ENCODE measurements at regions not wholly inside any gene's neighbourhood (a gene's known extent, or its start where the extent isn't known, plus 50 kb on each side); places are given as distances from the start of the nearest gene placed in this dataset.

DNA sequence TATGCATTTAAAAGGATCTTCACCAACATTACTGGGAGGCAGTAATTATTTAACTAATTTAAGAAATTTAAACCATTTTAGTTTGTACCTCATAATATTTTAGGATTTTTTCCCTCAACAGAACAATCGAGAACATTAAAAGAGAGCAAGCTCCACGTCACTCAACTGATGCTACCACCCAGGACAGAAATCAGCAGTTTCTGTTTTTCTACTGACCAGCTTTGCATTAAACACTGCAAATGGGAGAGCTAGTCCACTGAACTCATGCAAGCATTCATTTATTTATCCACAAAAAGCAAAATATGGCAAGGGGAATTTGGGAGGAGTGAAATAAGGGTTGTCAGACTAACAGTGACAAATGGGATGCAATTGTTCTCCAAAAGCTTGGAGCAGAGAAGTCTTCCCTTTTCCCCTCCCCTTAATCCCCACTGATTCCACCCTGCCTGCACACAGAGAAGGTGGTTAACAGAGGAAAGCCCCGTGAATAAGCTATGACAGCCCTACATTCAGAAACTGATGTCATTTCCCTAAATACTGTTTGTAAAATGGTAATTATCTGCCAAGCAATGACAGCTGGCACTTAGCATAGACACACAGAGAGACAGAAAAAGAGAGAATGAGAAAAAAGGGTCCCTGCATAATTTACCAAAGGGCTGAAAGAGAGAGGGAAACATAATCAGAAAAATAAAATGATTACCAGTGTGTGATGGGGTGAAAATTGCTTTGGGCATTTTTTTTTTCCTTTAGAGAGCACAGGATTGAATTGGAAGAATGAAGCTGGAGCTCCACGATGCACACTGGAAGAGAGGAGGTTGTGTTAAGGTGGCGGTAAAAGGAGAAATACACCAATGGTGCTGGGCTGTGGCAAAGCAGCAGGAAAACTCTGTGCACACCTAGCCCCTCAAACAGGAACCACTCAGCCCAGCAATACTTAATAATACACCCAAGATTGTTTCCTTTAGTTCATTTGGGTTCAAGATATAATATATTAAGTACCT lies 777.4 kb downstream of the TUSC7 start:
- H3K4me1 ChIP-seq (ENCODE audit: control insufficient read depth, insufficient read depth, low read length): no peaks in the 10 kb centered on the region
- H3K27me3 ChIP-seq (ENCODE audit: control insufficient read depth in 1 of 2, insufficient read depth in 2 of 2, low read length in 2 of 2): no peaks in the 10 kb centered on the region
- no peaks in the 10 kb centered on the region for H3K9me3 ChIP-seq (ENCODE audit: control insufficient read depth in 2 of 2, low read length in 2 of 2)
- no peaks in the 10 kb centered on the region for H3K36me3 ChIP-seq (ENCODE audit: control insufficient read depth in 2 of 2, insufficient read depth in 2 of 2, low read length in 2 of 2)
- H3K4me3 ChIP-seq (ENCODE audit: low read length in 2 of 2): no peak overlapping the region
- no peak overlapping the region for H3K27ac ChIP-seq (ENCODE audit: low read length)
- no peak overlapping the region for H3K9ac ChIP-seq (ENCODE audit: low read length in 2 of 2)

DNA sequence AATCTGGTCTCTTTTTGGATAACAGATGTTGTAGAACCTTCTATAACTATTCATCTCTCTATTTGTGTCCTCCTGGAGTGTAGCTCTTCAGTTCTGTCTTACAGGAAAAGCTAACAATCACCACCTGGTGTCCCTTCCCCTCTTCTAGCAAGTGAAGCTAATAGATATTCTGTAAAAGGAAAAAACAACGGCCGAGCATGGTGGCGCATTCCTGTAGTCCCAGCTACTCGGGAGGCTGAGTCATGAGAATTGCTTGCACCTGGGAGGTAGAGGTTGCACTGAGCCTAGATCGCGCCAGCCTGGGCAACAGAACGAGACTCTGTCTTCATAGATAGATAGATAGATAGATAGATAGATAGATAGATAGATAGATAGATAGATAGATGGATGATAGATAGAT lies 779.4 kb downstream of the TUSC7 start:
- Histone ChIP-seq H3K4me3 (ENCODE audit: low read length in 2 of 2) (no peak overlapping the region), H3K4me1 (ENCODE audit: control insufficient read depth, insufficient read depth, low read length) (no peaks in the 10 kb centered on the region), H3K9ac (ENCODE audit: low read length in 2 of 2) (no peak overlapping the region), H3K27me3 (ENCODE audit: control insufficient read depth in 1 of 2, insufficient read depth in 2 of 2, low read length in 2 of 2) (no peaks in the 10 kb centered on the region), H3K27ac (ENCODE audit: low read length) (no peak overlapping the region), H3K36me3 (ENCODE audit: control insufficient read depth in 2 of 2, insufficient read depth in 2 of 2, low read length in 2 of 2) (no peaks in the 10 kb centered on the region), H3K9me3 (ENCODE audit: control insufficient read depth in 2 of 2, low read length in 2 of 2) (no peaks in the 10 kb centered on the region)

DNA sequence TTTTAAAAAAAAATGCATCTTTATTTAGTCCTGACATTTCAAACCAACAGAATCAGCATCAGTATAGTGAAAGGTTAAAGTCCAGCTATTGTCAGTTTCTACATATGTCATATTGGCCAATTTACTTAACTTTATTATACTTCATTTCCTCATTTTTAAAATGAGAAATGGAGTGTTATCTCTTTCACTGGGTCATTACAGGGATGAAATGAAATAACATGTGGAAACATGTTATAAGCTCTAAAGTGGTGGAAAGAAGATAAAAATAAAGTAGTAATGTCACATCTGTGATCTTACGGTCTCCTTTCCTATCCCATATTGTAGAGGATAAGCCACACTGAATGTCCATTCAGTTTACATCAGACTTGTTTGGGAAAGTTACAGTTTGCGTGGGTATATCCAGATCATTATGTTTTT lies 780.1 kb downstream of the TUSC7 start:
- Histone ChIP-seq H3K36me3 (ENCODE audit: control insufficient read depth in 2 of 2, insufficient read depth in 2 of 2, low read length in 2 of 2) (no peaks in the 10 kb centered on the region), H3K9ac (ENCODE audit: low read length in 2 of 2) (no peak overlapping the region), H3K27me3 (ENCODE audit: control insufficient read depth in 1 of 2, insufficient read depth in 2 of 2, low read length in 2 of 2) (no peaks in the 10 kb centered on the region), H3K4me1 (ENCODE audit: control insufficient read depth, insufficient read depth, low read length) (no peaks in the 10 kb centered on the region), H3K4me3 (ENCODE audit: low read length in 2 of 2) (no peak overlapping the region), H3K27ac (ENCODE audit: low read length) (no peak overlapping the region), H3K9me3 (ENCODE audit: control insufficient read depth in 2 of 2, low read length in 2 of 2) (no peaks in the 10 kb centered on the region)

DNA sequence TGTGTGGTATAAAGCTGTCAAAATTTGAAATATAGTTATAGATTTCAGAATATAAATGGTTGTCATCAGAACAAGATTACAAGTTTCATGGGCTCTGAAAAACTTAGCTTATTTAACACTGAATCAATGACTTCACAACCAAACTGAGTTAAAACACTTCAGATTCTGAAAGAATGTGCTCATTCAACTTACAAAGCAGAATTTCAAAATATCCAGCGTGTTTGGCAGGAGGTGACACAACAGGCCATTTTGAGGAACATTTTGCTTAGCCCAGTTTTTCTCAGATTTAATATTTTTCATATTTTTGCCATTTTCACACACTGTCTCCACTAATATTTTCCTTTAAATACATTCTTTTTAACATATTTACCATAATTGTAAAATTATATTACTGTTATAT lies 781.1 kb downstream of the TUSC7 start:
- Histone ChIP-seq H3K27ac (ENCODE audit: low read length) (no peak overlapping the region), H3K4me3 (ENCODE audit: low read length in 2 of 2) (no peak overlapping the region), H3K4me1 (ENCODE audit: control insufficient read depth, insufficient read depth, low read length) (no peaks in the 10 kb centered on the region), H3K9ac (ENCODE audit: low read length in 2 of 2) (no peak overlapping the region), H3K27me3 (ENCODE audit: control insufficient read depth in 1 of 2, insufficient read depth in 2 of 2, low read length in 2 of 2) (no peaks in the 10 kb centered on the region), H3K9me3 (ENCODE audit: control insufficient read depth in 2 of 2, low read length in 2 of 2) (no peaks in the 10 kb centered on the region), H3K36me3 (ENCODE audit: control insufficient read depth in 2 of 2, insufficient read depth in 2 of 2, low read length in 2 of 2) (no peaks in the 10 kb centered on the region)

DNA sequence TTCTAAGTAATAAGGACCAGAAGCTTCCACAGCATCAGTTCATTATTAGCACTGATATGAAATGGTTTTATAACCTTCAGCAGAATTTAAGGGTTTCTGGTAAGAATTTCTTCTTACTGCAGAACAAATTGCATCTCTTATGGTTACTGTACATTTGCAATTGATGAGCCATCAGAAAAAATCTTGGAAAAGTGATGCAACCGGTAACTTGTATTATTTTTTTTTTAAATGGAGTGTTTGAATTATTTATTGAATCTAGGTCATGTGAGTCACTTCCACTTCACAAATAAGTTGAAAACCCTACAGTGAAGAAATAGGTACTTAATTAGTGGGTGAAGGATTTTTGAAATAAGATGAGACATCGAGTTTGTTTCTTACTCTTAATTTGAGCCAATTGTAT lies 786.0 kb downstream of the TUSC7 start:
- Histone ChIP-seq H3K36me3 (ENCODE audit: control insufficient read depth in 2 of 2, insufficient read depth in 2 of 2, low read length in 2 of 2) (no peaks in the 10 kb centered on the region), H3K27me3 (ENCODE audit: control insufficient read depth in 1 of 2, insufficient read depth in 2 of 2, low read length in 2 of 2) (no peaks in the 10 kb centered on the region), H3K9me3 (ENCODE audit: control insufficient read depth in 2 of 2, low read length in 2 of 2) (no peaks in the 10 kb centered on the region), H3K4me1 (ENCODE audit: control insufficient read depth, insufficient read depth, low read length) (no peaks in the 10 kb centered on the region), H3K4me3 (ENCODE audit: low read length in 2 of 2) (no peak overlapping the region), H3K9ac (ENCODE audit: low read length in 2 of 2) (no peak overlapping the region), H3K27ac (ENCODE audit: low read length) (no peak overlapping the region)

DNA sequence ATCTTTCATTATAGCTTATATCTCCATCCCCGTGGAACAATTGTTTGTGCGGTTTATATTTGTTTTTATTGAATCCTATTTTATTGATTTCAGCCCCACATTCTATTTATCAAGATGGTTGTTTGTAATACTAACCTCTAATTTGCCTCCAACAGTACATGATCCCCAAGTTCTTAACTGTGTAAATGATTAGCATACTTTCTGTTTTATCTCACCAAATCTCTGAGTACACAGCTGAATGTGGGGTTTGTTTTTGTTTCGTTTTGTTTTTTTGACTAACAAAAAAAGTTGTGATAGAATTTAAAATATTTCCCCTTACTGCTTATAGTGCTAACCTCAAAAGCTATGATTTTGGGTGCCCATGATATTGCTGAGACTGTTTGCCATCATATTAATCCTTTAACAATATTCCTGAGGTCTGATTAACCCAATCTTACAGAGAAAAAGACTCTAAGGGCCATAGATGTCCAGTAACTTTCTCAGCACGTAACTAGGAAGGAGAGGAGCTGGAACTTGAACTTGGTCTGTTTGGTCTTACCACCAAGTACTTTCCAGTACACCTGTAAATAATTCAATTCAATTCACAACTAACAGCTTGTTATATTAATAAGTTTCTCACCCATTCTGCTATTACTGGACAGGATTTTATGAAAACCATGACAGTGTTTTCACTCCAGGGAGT lies 789.8 kb downstream of the TUSC7 start:
- Histone ChIP-seq H3K27me3 (ENCODE audit: control insufficient read depth in 1 of 2, insufficient read depth in 2 of 2, low read length in 2 of 2) (no peaks in the 10 kb centered on the region), H3K4me1 (ENCODE audit: control insufficient read depth, insufficient read depth, low read length) (no peaks in the 10 kb centered on the region), H3K27ac (ENCODE audit: low read length) (no peak overlapping the region), H3K4me3 (ENCODE audit: low read length in 2 of 2) (no peak overlapping the region), H3K9me3 (ENCODE audit: control insufficient read depth in 2 of 2, low read length in 2 of 2) (no peaks in the 10 kb centered on the region), H3K9ac (ENCODE audit: low read length in 2 of 2) (no peak overlapping the region), H3K36me3 (ENCODE audit: control insufficient read depth in 2 of 2, insufficient read depth in 2 of 2, low read length in 2 of 2) (no peaks in the 10 kb centered on the region)

DNA sequence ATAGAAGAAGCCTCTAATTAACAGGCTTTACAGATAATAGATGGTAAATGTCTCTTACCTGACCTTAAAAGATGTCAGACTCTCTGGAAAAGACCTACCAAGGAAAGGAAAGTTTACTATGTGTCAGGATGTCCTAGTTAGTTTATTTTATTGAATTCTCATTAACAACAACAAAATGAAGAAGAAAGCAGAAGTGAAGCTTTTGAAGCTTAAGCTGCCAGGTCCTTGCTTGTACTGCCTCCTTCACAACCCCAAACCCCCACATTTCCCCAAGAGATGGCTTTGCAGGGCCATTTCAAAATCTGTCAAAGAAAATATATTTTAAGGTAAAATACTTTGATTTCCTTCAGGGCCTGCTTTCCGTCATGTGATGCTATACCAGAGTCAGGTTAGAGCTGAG lies 798.4 kb downstream of the TUSC7 start:
- H3K9ac ChIP-seq (ENCODE audit: low read length in 2 of 2): no peak overlapping the region
- no peak overlapping the region for H3K4me3 ChIP-seq (ENCODE audit: low read length in 2 of 2)
- no peaks in the 10 kb centered on the region for H3K36me3 ChIP-seq (ENCODE audit: control insufficient read depth in 2 of 2, insufficient read depth in 2 of 2, low read length in 2 of 2)
- H3K27me3 ChIP-seq (ENCODE audit: control insufficient read depth in 1 of 2, insufficient read depth in 2 of 2, low read length in 2 of 2): no peaks in the 10 kb centered on the region
- no peaks in the 10 kb centered on the region for H3K4me1 ChIP-seq (ENCODE audit: control insufficient read depth, insufficient read depth, low read length)
- no peaks in the 10 kb centered on the region for H3K9me3 ChIP-seq (ENCODE audit: control insufficient read depth in 2 of 2, low read length in 2 of 2)
- no peak overlapping the region for H3K27ac ChIP-seq (ENCODE audit: low read length)

DNA sequence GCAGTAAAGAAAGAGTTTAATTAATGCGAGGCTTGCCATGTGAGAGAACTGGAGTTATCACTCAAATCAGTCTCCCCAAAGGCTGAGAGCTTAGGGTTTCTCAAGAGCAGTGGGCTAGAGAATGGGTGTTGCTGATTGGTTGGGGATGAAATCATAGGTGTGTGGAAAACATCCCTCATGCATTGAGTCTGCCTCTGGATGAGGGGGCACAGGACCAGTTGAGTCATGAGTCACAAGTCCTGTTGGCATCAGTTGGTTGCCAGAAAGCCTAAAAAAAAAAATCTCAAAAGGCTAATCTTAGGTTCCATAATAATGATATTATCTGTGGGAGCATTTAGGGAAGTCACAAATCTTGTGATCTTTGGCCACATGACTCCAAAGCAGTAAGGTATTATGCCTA lies 800.3 kb downstream of the TUSC7 start:
- Histone ChIP-seq H3K36me3 (ENCODE audit: control insufficient read depth in 2 of 2, insufficient read depth in 2 of 2, low read length in 2 of 2) (no peaks in the 10 kb centered on the region), H3K9me3 (ENCODE audit: control insufficient read depth in 2 of 2, low read length in 2 of 2) (no peaks in the 10 kb centered on the region), H3K4me3 (ENCODE audit: low read length in 2 of 2) (no peak overlapping the region), H3K9ac (ENCODE audit: low read length in 2 of 2) (no peak overlapping the region), H3K4me1 (ENCODE audit: control insufficient read depth, insufficient read depth, low read length) (no peaks in the 10 kb centered on the region), H3K27ac (ENCODE audit: low read length) (no peak overlapping the region), H3K27me3 (ENCODE audit: control insufficient read depth in 1 of 2, insufficient read depth in 2 of 2, low read length in 2 of 2) (no peaks in the 10 kb centered on the region)

DNA sequence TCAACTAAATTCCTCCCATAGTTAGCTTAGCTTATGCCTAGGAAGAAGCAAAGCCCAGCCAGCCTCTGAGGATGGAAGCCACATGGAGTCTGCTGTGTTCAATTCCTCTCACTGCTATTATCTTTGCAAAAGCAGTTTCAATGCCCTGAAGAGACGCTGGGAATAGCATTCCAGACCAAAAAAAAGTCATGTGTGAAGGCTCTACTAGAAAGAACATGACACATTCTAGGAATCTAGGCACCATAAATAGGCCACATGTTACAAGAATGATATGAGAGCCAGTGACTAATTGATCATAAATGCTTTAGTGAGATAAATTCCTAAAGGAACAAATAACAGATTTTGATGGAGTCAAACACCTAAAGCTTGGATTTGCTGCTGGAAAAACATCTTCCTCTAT lies 800.8 kb downstream of the TUSC7 start:
- H3K27ac ChIP-seq (ENCODE audit: low read length): no peak overlapping the region
- H3K4me3 ChIP-seq (ENCODE audit: low read length in 2 of 2): no peak overlapping the region
- no peaks in the 10 kb centered on the region for H3K4me1 ChIP-seq (ENCODE audit: control insufficient read depth, insufficient read depth, low read length)
- H3K9me3 ChIP-seq (ENCODE audit: control insufficient read depth in 2 of 2, low read length in 2 of 2): no peaks in the 10 kb centered on the region
- H3K9ac ChIP-seq (ENCODE audit: low read length in 2 of 2): no peak overlapping the region
- H3K36me3 ChIP-seq (ENCODE audit: control insufficient read depth in 2 of 2, insufficient read depth in 2 of 2, low read length in 2 of 2): no peaks in the 10 kb centered on the region
- H3K27me3 ChIP-seq (ENCODE audit: control insufficient read depth in 1 of 2, insufficient read depth in 2 of 2, low read length in 2 of 2): no peaks in the 10 kb centered on the region

DNA sequence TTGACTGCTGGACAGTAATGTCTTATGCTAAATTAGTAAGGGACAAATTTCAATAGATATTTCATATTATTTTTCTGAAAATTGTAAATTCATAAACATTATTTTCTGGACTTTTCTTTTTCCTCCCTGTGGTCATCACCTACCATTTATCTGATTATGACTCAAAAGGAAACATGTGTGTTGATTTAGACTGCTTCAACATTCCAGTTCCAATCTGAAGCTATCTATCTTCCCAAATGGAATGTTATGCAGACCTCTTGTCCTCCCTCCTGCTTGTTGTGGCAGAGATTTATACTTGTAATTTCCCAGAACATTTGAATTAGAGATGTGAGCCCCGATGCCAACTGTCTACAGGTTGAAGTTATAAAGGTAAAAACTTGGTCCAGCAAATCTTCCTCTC lies 803.4 kb downstream of the TUSC7 start:
- Histone ChIP-seq H3K4me3 (ENCODE audit: low read length in 2 of 2) (no peak overlapping the region), H3K9ac (ENCODE audit: low read length in 2 of 2) (no peak overlapping the region), H3K36me3 (ENCODE audit: control insufficient read depth in 2 of 2, insufficient read depth in 2 of 2, low read length in 2 of 2) (no peaks in the 10 kb centered on the region), H3K4me1 (ENCODE audit: control insufficient read depth, insufficient read depth, low read length) (no peaks in the 10 kb centered on the region), H3K27ac (ENCODE audit: low read length) (no peak overlapping the region), H3K9me3 (ENCODE audit: control insufficient read depth in 2 of 2, low read length in 2 of 2) (no peaks in the 10 kb centered on the region), H3K27me3 (ENCODE audit: control insufficient read depth in 1 of 2, insufficient read depth in 2 of 2, low read length in 2 of 2) (no peaks in the 10 kb centered on the region)

DNA sequence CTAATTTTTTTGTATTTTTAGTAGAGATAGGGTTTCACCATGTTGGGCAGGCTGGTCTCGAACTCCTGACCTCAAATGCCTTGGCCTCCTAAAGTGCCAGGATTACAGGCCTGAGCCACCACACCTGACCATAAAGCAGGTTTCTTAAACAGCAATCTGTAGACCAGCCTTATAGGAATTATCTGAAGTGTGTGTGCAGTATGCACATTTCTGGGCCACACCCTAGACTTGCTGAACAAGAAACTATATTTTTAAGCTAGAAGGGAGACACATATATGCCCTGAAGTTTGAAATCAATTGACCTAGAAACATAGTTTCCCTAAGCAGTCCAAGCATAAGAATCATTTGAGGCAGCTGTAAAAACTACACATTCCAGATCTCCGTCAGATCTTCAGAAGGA lies 805.7 kb downstream of the TUSC7 start:
- Histone ChIP-seq H3K27ac (ENCODE audit: low read length) (no peak overlapping the region), H3K9me3 (ENCODE audit: control insufficient read depth in 2 of 2, low read length in 2 of 2) (no peaks in the 10 kb centered on the region), H3K36me3 (ENCODE audit: control insufficient read depth in 2 of 2, insufficient read depth in 2 of 2, low read length in 2 of 2) (no peaks in the 10 kb centered on the region), H3K9ac (ENCODE audit: low read length in 2 of 2) (no peak overlapping the region), H3K4me1 (ENCODE audit: control insufficient read depth, insufficient read depth, low read length) (no peaks in the 10 kb centered on the region), H3K4me3 (ENCODE audit: low read length in 2 of 2) (no peak overlapping the region), H3K27me3 (ENCODE audit: control insufficient read depth in 1 of 2, insufficient read depth in 2 of 2, low read length in 2 of 2) (no peaks in the 10 kb centered on the region)
